Progenitor cell of endocrine pancreas (in vitro differentiated cells): ENCODE measurements at regions not wholly inside any gene's neighbourhood (a gene's known extent, or its start where the extent isn't known, plus 50 kb on each side); places are given as distances from the start of the nearest gene placed in this dataset.
"Not testable (repeated sequence)": the region's sequence is repeated elsewhere in the genome, so short reads cannot be mapped to it uniquely, and the experiment has no call there.

Experiments used
- DNase-seq: peaks from one replicate; pipeline ENCODE4 v3.0.0; 2021; ENCODE audit warnings: low spot score; ENCODE audit not compliant: unreplicated experiment
- H3K27ac Mint-ChIP-seq: 2 replicates; pipeline ENCODE4 v1.8.0; 2021; ENCODE audit warnings: mild to moderate bottlenecking, moderate library complexity, mixed read lengths
- H3K27me3 Mint-ChIP-seq: 2 replicates; pipeline ENCODE4 v1.8.0; 2021; ENCODE audit warnings: mixed read lengths
- H3K36me3 Mint-ChIP-seq: 2 replicates; pipeline ENCODE4 v1.8.0; 2022; ENCODE audit warnings: mixed read lengths; ENCODE audit not compliant: insufficient read depth
- H3K4me1 Mint-ChIP-seq: 2 replicates; pipeline ENCODE4 v1.8.0; 2021; ENCODE audit warnings: low read depth, mixed read lengths
- H3K4me3 Mint-ChIP-seq: 2 replicates; pipeline ENCODE4 v1.8.0; 2021; ENCODE audit warnings: low read depth, mild to moderate bottlenecking, moderate library complexity, mixed read lengths
- H3K9me3 Mint-ChIP-seq: 2 replicates; pipeline ENCODE4 v1.8.0; 2021; ENCODE audit warnings: low read depth, mixed read lengths
- CTCF ChIP-seq: fragments of 200-600 bp; sonication (generic); IDR thresholded peaks from one replicate; pipeline ENCODE4 v1.5.0; 2021; ENCODE audit warnings: antibody characterized with exemption, mild to moderate bottlenecking; ENCODE audit not compliant: unreplicated experiment

- H3K9me3 Mint-ChIP-seq = no peaks in the 10 kb centered on the region
- no peak for TF ChIP-seq CTCF
- no peak for DNase-seq
- H3K4me3 Mint-ChIP-seq = no peak overlapping the region
- no peak overlapping the region for H3K27ac Mint-ChIP-seq
- no peaks in the 10 kb centered on the region for H3K36me3 Mint-ChIP-seq
- H3K4me1 Mint-ChIP-seq = no peaks in the 10 kb centered on the region
- H3K27me3 Mint-ChIP-seq = peaks cover 3% of the 10 kb centered on the region
Observed at GRCh38 chr3:184449161-184449515, 69.3 kb downstream of the CHRD start.

GRCh38 chr3:184450547-184450946, 70.7 kb downstream of the CHRD start:
- Mint-ChIP-seq H3K36me3 (no peaks in the 10 kb centered on the region), H3K27me3 (peaks cover 3% of the 10 kb centered on the region), H3K4me3 (no peak overlapping the region), H3K4me1 (peaks cover 5% of the 10 kb centered on the region), H3K9me3 (no peaks in the 10 kb centered on the region), H3K27ac (no peak overlapping the region)
- no peak for DNase-seq
- no peak for TF ChIP-seq CTCF

DNA sequence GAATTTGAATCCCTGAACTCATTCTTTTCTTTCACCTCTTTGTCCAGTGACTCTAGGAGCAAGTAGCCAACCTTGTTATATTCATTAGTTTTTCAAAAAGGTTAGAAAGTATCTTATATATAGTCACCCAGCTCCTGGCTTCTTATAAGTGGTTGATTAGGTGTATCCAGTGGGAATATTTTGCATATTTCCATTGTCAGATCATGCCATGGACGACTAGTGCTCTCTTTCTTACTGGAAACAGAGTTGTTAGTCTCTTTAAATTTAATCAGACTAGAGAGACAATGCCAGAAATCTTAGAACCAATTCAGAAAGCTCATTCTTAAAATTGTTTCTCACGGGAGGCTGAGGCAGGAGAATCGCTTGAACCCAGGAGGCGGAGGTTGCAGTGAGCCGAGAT, 73.4 kb downstream of the CHRD start:
- DNase-seq = no peak
- peaks cover 7% of the 10 kb centered on the region for H3K9me3 Mint-ChIP-seq
- H3K4me1 Mint-ChIP-seq = peaks cover 5% of the 10 kb centered on the region
- H3K36me3 Mint-ChIP-seq = no peaks in the 10 kb centered on the region
- H3K4me3 Mint-ChIP-seq = no peak overlapping the region
- peaks cover 4% of the 10 kb centered on the region for H3K27me3 Mint-ChIP-seq
- TF ChIP-seq CTCF = no peak
- H3K27ac Mint-ChIP-seq = peak overlapping the region; percentile 9

DNA sequence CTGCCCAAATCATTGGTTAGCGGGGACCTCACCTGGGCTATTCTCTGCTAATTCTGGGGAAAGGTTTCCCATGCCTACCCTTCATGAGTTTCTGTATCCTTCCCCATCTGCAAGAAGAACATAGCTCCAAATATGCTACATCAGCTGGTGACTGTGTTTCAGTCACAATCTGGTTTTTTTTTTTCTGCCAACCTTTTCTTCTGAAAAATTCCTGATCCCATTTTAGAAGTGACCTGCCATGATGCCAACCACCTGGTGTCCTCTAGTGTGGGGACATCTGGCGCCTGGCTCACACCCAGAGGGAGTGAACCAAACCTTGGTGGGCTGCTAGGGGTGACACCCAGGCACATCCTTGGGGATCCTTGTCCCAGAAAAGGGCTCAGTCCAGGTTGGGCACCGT, 76.1 kb downstream of the CHRD start:
- Mint-ChIP-seq H3K4me3 (no peak overlapping the region), H3K4me1 (peaks cover 5% of the 10 kb centered on the region), H3K9me3 (peaks cover 13% of the 10 kb centered on the region), H3K27ac (no peak overlapping the region), H3K27me3 (peaks cover 8% of the 10 kb centered on the region), H3K36me3 (no peaks in the 10 kb centered on the region)
- DNase-seq = no peak
- no peak for TF ChIP-seq CTCF

GRCh38 chr3:184456476-184456875, 76.6 kb downstream of the CHRD start:
- Mint-ChIP-seq H3K4me3 (no peak overlapping the region), H3K27me3 (peaks cover 9% of the 10 kb centered on the region), H3K4me1 (peaks cover 5% of the 10 kb centered on the region), H3K27ac (no peak overlapping the region), H3K9me3 (peaks cover 13% of the 10 kb centered on the region), H3K36me3 (no peaks in the 10 kb centered on the region)
- TF ChIP-seq CTCF = no peak
- DNase-seq = no peak

DNA sequence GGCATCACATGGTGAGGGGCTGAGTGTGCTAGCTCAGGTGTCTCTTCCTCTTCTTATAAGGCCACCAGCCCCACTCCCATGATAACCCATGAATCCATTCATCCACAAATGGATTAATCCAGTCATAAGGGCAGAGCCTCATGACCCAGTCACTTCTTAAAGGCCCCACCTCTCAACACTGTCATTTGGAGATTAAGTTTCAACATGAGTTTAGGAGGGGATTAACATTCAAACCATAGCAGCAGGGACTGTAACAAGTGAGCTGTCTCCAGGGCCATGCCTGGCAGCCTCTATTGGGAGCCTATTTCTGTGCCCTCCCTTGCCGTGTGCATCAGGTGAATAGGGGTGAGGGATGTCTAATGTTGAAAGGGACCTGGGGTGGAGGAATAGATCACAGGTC, 77.5 kb downstream of the CHRD start:
- H3K4me1 Mint-ChIP-seq = peaks cover 5% of the 10 kb centered on the region
- H3K4me3 Mint-ChIP-seq = no peak overlapping the region
- no peak for DNase-seq
- peaks cover 14% of the 10 kb centered on the region for H3K27me3 Mint-ChIP-seq
- H3K9me3 Mint-ChIP-seq = peaks cover 13% of the 10 kb centered on the region
- no peaks in the 10 kb centered on the region for H3K36me3 Mint-ChIP-seq
- no peak for TF ChIP-seq CTCF
- H3K27ac Mint-ChIP-seq = no peak overlapping the region

DNA sequence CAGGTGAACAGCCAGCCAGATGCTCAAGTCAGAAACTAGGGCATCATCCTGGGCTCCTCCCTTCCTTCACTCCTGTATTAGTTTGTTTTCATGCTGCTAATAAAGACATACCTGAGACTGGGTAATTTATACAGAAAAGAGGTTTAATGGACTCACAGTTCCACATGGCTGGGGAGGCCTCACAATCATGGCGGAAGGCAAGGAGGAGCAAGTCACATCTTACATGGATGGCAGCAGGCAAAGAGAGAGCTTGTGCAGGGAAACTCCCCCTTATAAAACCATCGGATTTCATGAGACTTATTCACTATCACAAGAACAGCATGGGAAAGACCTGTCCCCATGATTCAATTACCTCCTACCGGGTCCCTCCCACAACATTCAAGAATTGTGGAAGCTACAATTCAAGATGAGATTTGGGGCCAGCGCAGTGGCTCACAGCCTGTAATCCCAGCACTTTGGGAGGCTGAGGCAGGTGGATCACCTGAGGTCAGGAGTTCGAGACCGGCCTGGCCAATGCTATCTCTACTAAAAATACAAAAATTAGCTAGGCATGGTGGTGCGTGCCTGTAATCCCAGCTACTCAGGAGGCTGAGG, 78.0 kb downstream of the CHRD start:
- DNase-seq, H3K36me3 Mint-ChIP-seq, H3K4me1 Mint-ChIP-seq, H3K27ac Mint-ChIP-seq, H3K4me3 Mint-ChIP-seq: not testable (repeated sequence)
- H3K9me3 Mint-ChIP-seq = peaks cover 13% of the 10 kb centered on the region
- peaks cover 14% of the 10 kb centered on the region for H3K27me3 Mint-ChIP-seq
